D721Med (cell line): ENCODE measurements at regions not wholly inside any gene's neighbourhood (a gene's known extent, or its start where the extent isn't known, plus 50 kb on each side); places are given as distances from the start of the nearest gene placed in this dataset.

Source experiments
- DNase-seq: peaks from one replicate; pipeline ENCODE4 v3.0.0; 2011; ENCODE audit warnings: low spot score; ENCODE audit not compliant: insufficient read length
- FAIRE-seq: peaks from 2 replicates; lab custom pipeline; 2011; peaks lifted over from hg19 to GRCh38; lab: Jason Lieb, UNC
- CTCF ChIP-seq: IDR thresholded peaks from 2 replicates; pipeline ENCODE4 v1.5.1; 2012; ENCODE audit warnings: mild to moderate bottlenecking, control low read depth; ENCODE audit not compliant: insufficient read depth; ENCODE audit errors: missing control alignments

- TF ChIP-seq CTCF, result no peak
- DNase-seq (no peak), FAIRE-seq (no peak)
Observed at GRCh38 chr9:107539427-107540163, 50.0 kb upstream of the KLF4 start.
